ENCODE measurements at regions not wholly inside any gene's neighbourhood (a gene's known extent, or its start where the extent isn't known, plus 50 kb on each side); places are given as distances from the start of the nearest gene placed in this dataset.

DNA sequence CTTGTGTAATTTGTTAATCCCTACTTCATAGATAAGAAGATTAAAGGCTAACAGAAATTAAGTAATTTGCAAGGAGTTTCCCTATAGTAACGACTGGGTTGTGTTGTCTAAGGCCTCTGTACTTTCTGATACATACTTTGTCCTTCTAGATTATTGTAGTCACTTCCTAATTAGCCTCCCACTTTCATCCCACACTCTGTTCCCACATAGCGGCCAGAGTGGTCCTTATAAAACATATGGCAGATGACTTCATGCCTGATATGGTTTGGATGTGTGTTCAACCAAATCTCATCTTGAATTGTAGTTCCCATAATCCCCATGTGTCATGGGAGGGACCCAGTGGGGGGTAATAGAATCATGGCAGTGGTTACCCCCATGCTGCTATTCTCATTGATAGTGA, 120.5 kb upstream of the DAB1 start:
- TF ChIP-seq, protein P1, sequence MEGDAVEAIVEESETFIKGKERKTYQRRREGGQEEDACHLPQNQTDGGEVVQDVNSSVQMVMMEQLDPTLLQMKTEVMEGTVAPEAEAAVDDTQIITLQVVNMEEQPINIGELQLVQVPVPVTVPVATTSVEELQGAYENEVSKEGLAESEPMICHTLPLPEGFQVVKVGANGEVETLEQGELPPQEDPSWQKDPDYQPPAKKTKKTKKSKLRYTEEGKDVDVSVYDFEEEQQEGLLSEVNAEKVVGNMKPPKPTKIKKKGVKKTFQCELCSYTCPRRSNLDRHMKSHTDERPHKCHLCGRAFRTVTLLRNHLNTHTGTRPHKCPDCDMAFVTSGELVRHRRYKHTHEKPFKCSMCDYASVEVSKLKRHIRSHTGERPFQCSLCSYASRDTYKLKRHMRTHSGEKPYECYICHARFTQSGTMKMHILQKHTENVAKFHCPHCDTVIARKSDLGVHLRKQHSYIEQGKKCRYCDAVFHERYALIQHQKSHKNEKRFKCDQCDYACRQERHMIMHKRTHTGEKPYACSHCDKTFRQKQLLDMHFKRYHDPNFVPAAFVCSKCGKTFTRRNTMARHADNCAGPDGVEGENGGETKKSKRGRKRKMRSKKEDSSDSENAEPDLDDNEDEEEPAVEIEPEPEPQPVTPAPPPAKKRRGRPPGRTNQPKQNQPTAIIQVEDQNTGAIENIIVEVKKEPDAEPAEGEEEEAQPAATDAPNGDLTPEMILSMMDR (IDR thresholded peaks at IDR 0.05): no peak
- TF ChIP-seq POLR2A (IDR thresholded peaks at IDR 0.05): no peak
- TF ChIP-seq POLR2AphosphoS5 (IDR thresholded peaks at IDR 0.05): no peak
- no peak for TF ChIP-seq EP300 (IDR thresholded peaks at IDR 0.05)
